EL (cell line): ENCODE measurements at regions not wholly inside any gene's neighbourhood (a gene's known extent, or its start where the extent isn't known, plus 50 kb on each side); places are given as distances from the start of the nearest gene placed in this dataset.

ENCODE experiments used
- DNase-seq: peaks from one replicate; pipeline ENCODE4 v3.0.0-alpha.2; 2016

DNA sequence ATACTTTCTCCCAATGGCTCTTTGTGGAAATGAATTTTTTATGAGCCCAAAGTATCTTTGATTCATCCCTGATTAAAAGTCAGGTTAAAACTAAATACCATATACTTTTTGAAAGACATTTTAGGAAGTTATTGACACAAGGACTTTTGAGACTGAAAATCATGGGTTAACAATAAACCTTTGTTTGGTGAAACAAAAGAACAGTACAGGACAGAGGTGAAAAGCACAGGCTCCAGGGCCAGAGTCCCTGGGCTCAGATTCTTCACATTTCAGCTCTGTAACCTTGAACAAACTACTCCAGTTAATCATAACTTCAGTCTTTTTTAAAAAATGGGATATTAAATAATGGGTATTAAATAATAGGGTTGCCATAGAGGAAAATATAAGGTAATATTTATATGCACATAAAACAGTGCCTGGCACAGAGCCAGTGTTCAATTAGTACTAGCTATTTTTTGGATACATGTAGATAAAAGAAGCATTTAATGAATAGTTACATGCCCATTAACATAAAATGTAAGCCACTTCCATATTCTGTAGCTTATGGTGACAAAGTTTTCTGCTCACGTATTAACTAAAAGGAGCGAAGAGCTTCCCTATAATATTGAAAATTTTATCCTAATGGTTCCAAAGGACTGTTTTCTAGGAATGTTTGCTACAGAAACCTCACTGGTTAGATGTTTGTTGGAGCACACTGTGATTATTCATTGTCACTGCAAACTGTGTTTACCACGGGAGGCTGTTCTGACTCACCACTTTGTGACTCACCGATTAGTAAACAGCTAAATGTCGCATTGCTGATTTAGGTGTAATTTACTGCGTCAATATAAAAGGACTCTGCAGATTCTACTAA lies 255.4 kb downstream of the DAD1 start:
- peak; percentile 43 for DNase-seq

DNA sequence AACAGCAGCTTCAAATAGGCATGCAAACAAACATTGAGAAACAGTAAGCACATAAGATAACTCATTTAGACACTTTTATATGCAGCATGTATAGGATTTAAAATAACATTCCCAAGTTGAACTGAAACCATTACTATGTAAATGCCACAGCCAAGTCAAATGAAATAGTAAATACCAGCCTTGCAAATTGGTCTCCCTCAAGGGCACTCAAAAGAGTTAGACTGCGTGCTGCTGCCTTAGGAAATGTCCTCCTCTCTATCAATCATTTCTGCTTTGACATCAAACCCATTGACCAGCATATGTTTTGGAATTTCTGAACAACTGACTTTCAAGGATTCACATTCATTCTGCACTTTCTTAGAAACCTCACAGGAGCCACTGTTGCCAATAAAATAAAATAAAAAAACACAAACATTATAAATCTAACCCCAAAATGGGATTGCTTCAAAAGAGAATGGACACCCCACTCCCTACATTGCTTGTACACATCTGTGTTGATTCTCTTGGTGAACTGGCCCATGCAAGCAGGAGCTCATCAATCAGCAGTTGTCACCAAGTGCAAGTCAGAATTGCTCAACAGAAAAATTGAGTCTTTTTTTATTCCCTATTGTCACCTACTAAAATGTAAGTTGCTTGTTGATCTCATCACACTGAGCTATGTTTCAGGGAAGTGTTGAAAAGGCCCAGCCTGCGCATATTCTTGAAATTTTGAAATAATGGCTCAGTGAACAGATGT lies 256.2 kb downstream of the DAD1 start:
- DNase-seq, result no peak

DNA sequence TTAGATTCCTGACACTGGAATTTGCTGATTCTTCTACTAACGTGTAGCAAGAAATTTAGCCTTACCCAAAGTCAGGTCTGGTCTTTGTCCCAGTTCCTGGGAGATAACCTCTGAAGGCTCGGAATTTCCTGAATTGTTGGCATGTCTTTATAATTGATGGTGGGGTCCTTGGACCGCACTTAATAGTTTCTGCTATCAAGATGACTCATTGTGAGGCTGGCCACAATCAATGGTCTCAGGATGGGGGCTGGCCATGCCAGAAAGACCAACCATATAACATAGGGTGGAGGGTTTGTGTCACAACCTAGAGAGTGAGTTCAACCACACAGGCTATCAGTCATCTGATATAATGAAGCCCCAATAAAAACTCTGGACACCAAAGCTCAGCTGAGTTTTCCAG lies 259.7 kb downstream of the DAD1 start:
- DNase-seq, result no peak

DNA sequence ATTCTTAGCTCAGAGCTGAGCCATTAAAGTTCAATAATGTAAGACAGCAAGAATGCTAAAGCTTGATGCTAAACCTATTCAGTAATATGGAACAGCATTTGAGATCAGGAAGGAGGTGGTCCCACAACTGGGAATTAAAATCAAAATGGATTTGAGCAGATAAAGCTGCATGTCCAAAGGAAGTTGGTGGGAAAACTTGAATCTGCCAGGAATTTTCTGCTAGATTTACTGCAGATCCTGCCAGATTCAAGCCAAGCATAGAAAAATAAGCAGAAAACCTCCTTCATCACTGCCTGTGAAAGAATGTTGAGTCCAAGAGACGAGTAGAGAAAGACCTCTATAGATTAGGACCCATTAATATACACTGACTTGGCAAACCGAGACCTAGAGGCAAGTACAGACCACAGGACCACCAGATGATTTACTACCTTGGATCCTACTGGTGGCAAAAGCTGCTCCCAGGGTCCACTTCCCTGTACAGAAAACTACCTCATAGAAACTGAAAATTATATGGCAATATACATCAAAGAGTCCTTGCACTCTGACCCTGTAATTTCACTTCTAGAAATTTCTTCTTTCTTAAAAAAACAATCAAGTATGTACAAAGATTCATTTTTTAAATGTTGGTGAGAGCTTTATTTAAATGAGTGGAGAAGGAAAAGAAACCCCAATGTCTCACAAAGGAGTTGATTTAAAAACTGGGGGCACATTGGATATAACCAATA lies 263.2 kb downstream of the DAD1 start:
- no peak for DNase-seq

DNA sequence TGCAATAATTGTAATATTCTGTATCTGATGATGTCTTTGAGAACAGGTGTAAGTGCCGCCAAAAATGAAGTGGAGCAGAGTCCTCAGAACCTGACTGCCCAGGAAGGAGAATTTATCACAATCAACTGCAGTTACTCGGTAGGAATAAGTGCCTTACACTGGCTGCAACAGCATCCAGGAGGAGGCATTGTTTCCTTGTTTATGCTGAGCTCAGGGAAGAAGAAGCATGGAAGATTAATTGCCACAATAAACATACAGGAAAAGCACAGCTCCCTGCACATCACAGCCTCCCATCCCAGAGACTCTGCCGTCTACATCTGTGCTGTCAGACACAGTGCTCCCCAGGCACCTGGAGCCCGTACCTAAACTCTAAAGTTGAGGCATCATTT lies 268.7 kb downstream of the DAD1 start:
- DNase-seq, result no peak

DNA sequence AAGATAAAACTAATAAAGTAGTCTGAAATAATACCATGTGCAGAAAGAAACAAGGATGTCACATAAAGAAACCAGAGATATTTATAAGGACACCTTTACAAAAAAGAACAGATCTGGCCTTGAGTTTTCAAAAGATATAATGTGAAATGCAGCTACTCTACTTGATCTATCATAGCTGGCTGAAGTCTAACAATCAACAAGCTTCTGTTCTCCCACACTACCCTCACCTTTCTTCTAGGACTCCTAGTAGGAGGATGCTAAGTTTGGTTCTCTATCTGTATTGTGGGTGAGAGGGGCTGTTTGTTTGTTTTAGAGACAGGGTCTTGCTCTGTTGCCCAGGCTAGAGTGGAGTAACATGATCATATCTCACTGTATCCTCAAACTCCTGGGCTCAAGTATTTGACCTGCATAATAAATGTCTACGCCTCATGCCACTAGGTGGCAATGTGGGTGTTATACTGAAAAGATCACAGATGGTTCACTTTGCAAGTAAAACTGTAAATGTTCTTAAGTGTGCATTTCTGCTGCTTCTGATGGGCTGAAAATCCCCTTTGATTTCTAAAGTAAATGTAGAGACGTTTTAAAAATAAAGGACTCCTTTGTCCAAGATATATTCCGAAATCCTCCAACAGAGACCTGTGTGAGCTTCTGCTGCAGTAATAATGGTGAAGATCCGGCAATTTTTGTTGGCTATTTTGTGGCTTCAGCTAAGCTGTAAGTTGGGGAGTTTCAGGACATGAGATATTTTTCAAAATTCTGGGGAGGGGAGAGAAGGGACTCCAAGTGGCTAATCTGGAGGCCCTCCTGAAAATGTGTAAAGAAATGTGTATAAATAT lies 269.3 kb downstream of the DAD1 start:
- peak; percentile 32 for DNase-seq

DNA sequence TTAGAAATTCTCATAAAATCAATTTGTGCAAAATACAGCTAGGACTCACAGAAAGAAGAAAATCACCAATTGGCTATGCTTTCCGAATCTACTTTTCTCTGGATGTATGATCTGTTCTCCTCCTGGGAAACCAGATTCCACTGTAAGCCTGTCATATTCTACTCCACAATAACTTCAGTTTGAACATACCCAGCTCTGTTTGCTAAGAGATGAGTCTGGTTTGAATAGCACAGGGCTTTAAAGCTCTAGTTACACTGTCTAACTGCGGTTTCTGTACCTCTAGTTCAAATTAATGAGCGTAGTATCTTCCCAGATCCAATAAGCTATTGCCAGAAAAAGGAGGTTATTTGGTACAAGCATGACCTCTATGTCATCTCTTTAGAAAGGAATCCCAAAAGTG lies 270.1 kb downstream of the DAD1 start:
- DNase-seq, result no peak

DNA sequence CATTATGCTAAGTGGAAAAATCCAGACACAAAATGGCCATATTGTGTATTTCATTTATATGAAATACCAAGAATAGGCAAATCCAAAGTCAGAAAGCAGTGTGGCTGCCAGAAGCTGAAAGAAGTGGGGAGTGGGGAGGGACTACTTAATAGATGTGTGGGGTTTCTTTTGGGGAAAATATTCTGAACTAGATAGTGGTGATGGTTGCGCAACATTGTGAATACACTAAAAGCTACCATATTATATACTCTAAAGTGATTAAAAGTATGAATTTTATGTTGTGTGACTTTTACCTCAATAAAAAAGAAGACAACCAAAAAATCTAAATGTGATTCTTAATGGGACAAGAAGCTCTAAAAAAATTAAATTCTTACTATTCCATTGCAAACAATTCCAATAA lies 272.6 kb downstream of the DAD1 start:
- DNase-seq, result no peak

DNA sequence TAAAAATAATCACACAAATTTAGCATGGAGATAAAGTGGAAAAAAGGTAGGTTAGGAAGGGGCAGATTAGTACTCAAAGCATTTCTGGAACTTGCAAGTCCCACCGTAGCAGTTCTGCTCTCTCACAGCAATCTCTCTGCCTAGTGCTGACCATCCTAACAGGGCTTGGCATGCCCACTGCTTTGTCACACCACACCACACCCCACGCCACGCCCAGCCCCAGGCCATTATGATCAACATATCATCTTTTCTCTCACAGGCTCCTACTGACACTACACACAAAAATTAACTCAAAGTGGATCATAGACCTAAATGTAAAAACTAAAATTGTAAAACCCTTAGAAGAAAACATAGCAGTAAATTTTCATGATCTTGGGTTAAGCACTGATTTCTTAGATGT lies 273.7 kb downstream of the DAD1 start:
- no peak for DNase-seq

DNA sequence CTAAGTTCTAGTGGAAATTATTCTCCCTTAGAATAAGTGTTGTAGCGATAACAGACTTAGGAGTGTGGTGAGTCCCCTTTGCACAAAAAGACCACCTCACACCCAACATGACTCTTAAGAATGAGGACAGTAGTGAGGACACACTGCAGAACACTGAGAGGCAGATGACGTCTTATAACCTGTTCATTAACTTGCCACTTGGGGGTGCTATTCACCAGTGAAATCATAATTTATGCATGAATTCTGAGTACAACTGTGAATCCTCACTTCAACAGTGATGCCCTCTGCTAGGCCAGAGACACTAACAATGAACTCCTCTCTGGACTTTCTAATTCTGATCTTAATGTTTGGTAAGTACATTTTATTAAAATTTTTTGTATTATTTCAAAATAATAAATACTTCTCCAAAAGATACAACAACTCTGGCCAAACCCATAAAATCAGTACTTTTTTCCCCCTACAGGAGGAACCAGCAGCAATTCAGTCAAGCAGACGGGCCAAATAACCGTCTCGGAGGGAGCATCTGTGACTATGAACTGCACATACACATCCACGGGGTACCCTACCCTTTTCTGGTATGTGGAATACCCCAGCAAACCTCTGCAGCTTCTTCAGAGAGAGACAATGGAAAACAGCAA lies 274.7 kb downstream of the DAD1 start:
- peak; percentile 47 for DNase-seq

DNA sequence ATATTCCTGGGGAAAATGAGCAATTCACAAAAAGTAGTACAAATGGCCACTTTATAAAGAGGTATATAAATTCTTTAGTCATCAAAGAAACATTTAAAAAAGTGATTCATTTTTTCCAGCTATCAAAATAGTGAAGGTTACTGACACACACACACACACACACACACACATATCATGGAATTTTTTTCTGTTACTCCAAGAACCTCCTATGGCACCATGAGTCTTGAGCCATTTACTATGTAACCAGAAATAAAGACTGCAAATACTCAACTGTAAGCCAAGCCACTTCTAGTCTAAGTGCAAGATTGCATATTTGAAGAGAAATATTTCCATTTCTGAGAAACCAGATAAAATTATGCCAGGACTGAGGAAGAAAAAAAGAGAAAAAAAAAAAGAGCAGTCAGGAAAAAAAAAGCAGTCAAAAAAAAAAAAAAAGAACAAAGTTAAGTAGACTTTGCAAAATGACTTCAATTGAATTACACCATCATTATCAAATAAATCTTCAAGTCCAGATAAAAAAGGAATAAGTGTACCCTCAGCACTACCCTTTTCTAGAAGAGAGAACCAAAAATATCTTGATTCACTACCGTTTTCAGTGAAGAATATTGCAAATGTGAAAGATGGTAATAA lies 275.7 kb downstream of the DAD1 start:
- no peak for DNase-seq

DNA sequence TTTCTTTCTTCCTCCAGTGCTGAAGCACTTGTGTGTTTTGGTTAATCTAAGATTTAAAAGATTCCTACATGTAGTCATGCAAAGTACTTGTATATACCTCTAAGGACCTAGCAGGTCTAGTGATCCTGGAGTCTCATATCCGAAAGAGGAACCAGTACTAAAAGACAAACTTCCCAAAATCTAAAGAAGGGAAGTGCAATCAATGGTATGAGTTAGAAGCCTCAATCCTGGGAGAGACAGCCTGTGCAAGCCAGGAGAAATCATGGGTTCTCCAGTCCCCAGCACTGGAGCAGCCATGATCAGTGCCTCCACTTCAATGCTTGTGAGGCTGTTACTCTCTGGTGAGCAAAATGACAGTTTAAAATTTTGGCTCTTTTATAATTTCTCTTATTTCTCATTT lies 277.4 kb downstream of the DAD1 start:
- DNase-seq, result no peak

DNA sequence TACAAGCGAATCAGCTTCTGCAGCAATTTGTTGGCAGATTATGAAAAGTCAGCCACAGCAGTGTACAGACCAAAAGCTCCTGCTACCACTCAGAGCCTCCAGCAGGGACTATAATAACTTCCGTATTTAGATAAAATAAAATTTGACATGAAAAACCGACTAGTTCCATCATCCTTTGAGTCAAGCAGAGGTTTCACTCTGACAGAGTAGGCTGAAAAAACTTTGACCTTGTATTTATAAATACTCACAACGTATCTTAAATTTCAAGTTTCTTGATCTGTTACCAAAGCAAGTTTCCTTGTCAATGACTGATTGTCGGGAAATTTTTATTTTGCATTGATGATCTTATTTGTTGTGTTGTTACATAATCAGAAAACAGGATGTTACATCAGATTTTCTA lies 283.4 kb downstream of the DAD1 start:
- no peak for DNase-seq

DNA sequence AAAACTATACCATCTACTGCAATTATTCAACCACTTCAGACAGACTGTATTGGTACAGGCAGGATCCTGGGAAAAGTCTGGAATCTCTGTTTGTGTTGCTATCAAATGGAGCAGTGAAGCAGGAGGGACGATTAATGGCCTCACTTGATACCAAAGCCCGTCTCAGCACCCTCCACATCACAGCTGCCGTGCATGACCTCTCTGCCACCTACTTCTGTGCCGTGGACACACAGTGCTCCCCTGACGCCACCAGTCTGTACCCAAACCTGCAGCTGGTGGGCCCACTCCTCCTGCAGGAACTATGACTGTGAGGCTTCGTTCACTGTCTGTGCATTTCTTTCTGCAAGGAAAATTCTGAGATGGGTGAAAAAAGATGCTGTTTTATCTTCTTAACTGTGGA lies 284.7 kb downstream of the DAD1 start:
- DNase-seq, result no peak

DNA sequence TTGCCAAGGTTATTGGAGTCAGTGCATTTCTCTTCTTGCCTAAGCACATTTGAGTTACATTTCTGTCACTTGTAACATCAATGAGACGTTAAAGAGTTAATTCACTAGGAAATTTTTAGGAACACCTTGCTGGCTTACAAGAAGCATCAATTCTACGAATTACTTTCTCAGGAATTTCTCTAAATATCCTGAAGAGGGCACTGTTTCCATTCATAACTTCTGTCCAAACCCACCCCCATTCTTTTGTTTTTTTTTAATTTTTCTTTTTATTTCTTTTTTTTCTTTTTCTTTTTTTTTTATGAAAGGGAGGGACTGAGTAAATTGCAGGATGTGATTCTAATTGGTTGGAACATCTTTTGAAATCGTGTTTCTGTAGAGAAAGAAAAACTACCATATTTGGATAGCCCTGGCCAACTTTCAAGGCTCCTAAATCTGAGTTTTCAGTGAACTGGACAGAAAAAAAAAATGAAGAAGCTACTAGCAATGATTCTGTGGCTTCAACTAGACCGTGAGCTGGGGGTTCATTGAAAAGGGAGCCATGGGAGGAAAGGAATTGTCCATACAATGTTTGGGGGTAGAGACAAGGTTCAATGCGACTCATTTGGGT lies 285.3 kb downstream of the DAD1 start:
- no peak for DNase-seq

DNA sequence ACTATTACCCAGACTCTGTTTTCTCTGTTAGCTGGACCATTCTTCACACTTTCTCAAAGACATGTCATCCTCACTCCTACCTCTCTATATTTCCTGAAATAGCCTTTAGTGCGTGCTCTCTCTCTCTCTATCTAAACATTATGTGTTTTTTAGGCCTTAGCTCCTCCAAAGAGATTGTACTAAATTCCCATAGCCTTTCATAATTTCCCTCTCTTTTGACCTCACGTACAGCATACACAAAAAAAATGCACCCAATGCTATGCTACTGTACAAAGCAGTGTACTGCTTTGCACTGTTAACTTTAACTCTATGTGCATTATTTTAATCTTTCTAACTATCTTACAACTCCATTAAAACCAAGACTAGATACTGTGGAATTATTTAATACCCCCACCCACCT lies 288.4 kb downstream of the DAD1 start:
- DNase-seq, result no peak

DNA sequence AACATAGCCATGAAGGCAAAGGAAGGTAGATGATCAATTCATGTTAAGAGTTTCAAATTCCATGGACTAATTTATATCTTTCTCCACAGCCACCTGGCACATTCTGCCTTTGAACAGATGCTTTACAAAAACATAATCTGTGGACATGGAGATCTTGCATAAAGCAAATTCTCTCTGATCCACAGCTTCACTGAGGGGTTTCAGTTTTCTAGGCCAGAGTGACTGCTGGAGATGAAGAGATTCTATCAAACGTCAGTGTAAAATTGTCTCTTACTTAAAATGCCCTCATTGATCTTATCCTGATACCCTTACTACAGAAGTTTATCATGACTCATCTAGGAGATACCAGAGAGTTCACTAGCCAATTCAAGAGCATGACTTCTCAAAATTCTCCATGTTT lies 291.6 kb downstream of the DAD1 start:
- DNase-seq, result no peak

DNA sequence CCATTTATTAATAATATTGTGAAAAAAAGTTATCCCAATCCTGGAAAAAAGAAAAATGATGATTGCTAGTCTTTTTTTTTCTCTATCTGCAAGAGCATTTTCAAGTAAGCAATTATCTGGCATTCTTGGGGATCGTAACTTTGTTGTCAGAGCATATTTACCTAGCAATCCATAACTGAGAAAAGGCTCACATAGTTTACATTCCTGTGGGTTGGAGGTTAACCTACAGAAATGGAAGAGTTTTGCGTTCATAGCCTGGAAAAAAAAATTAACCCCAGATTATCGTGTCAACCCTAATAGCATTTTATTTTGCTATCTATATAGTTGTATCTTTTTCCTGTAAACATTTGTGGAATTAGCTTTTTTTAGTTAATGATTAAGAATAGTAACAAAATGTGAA lies 292.3 kb downstream of the DAD1 start:
- peak; percentile 67 for DNase-seq

DNA sequence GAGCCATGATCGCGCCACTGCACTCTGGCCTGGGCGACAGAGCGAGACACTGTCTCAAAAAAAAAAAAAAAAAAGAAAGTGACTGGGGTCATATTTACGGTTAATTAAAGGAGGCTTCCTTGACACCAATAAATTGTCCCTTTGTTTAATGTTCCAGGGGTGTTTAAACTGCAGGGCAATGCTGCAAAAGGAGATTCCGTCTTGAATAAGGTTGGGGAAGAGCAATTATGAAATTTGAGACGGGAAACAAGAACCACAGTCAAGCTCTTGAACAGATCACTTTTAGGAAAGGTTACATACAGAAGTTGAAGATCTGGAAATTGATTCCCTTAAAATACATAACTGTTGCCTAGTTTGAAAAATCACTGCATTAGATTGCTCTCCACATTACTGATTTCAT lies 292.9 kb downstream of the DAD1 start:
- DNase-seq, result no peak

DNA sequence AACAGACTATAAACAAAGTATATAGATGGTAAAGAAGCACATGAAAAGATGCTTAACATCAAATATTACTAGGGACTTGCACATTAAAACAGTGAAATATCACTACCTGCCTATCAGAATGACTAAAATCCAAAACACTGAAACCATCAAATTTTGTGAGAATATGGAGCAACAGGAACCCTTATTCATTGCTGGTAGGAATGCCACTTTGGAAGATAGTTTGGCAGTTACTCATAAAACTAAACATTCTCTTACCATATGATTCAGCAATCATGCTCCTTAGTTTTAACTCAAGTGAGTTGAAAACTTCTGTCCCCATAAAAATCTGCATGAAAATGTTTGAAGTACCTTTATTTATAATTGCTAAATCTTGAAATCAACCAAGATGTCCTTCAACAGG lies 297.6 kb downstream of the DAD1 start:
- peak; percentile 36 for DNase-seq

DNA sequence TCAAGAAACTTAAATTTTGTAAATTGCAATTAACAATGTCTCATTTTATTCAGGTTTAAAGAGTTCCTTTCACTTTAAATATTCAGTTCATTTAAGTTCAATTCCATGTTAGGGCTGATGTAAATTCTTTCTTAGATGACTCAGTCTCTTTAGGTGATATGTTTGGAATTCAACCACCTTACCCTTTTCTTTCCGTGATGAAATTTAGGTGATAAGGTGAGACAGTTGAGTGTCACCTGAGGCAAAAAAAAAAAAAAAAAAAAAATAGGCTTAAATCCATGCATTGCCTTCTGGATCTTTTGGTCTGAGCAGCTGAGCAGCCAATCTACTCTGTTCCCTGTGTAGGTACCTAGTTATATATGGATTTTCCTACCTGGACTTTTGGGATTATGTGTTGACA lies 299.5 kb downstream of the DAD1 start:
- no peak for DNase-seq

DNA sequence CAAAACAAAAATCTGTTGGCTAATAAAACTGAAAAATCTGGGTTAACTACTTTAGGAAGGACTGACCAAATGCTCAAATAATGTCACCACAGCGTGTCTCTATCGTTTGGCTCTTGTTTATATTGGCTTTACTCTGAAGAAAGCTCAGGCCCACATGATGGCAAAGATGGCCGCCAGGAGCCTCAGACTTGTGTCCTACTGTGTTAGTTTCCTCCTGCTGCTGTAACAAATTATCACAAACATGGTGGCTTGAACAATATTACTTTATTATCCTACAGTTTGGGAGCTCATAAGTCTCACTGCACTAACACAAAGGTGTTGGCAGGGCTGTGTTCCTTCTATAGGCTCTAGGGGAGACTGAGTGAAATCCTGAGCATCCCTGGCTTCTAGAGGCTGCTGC lies 303.0 kb downstream of the DAD1 start:
- no peak for DNase-seq
